Panc1 (cell line): ENCODE measurements at regions not wholly inside any gene's neighbourhood (a gene's known extent, or its start where the extent isn't known, plus 50 kb on each side); places are given as distances from the start of the nearest gene placed in this dataset.

Experiments
- ATAC-seq: fragments of 200-7000 bp; cut with Tn5 transposase; 2 replicates; pipeline ENCODE4 v1.9.1; 2020; ENCODE audit warnings: mild to moderate bottlenecking, moderate library complexity
- BruUV-seq: library from RNA; stranded (reverse); fragments of 400-500 nt; replicated peaks from 2 replicates; lab custom pipeline; 2021; lab: Mats Ljungman, UMichigan
- CTCF ChIA-PET: fragments of 300-600 bp; sonication (Branson Sonifier 250); formaldehyde crosslinking; loops from one replicate; lab custom pipeline; 2022; ENCODE audit warnings: antibody characterized with exemption; lab: Charles Lee
- POLR2A ChIA-PET: fragments of 300-600 bp; sonication (Branson Sonifier 250); formaldehyde crosslinking; loops from one replicate; lab custom pipeline; 2022; ENCODE audit warnings: antibody characterized with exemption; lab: Charles Lee
- DNase-seq: peaks from one replicate; pipeline ENCODE4 v3.0.0-alpha.2; 2010; ENCODE audit warnings: low read depth, low spot score
- H3K27ac ChIP-seq: 2 replicates; pipeline ENCODE4 v1.5.1; 2011; ENCODE audit warnings: mild to moderate bottlenecking, low read length, inconsistent platforms
- H3K27me3 ChIP-seq: fragments of 200-500 bp; sonication (Bioruptor generic); 2 replicates; pipeline ENCODE4 v1.6.0; 2014; ENCODE audit warnings: low read length, inconsistent platforms; ENCODE audit not compliant: control insufficient read depth, insufficient read depth
- H3K36me3 ChIP-seq: fragments of 200-500 bp; sonication (Bioruptor generic); 2 replicates; pipeline ENCODE4 v1.5.1; 2014; ENCODE audit warnings: inconsistent platforms, mild to moderate bottlenecking, low read length, moderate library complexity; ENCODE audit not compliant: control insufficient read depth, insufficient read depth
- H3K4me1 ChIP-seq: 2 replicates; pipeline ENCODE4 v1.5.1; 2011; ENCODE audit warnings: inconsistent platforms, mild to moderate bottlenecking, low read length, moderate library complexity; ENCODE audit not compliant: control insufficient read depth, insufficient read depth
- H3K4me3 ChIP-seq, 2 experiments: 2 replicates each; pipeline ENCODE4 v1.5.1; 2011 to 2012; ENCODE audit warnings: low read depth in 2 of 2, low read length in 2 of 2, mild to moderate bottlenecking in 2 of 2, inconsistent platforms in 1 of 2, moderate library complexity in 1 of 2
- H3K9me3 ChIP-seq: fragments of 200-500 bp; sonication (Bioruptor generic); 2 replicates; pipeline ENCODE4 v1.5.1; 2014; ENCODE audit warnings: low read depth, mild to moderate bottlenecking, inconsistent platforms, low read length, moderate library complexity; ENCODE audit not compliant: control insufficient read depth, insufficient read depth
- POLR2AphosphoS5 ChIP-seq: IDR thresholded peaks from 2 replicates; pipeline ENCODE4 v1.6.1; 2012; ENCODE audit warnings: mild to moderate bottlenecking, low read depth, low read length, moderate library complexity
- SIN3A ChIP-seq: IDR thresholded peaks from 2 replicates; pipeline ENCODE4 v1.6.1; 2012; ENCODE audit warnings: low read depth, mild to moderate bottlenecking, low read length, moderate library complexity, borderline replicate concordance; ENCODE audit not compliant: insufficient read depth
- TCF7L2 ChIP-seq: IDR thresholded peaks from 2 replicates; pipeline ENCODE4 v1.6.1; 2011; ENCODE audit warnings: mild to moderate bottlenecking, low read depth, low read length, inconsistent platforms
- in situ Hi-C: cut with HindIII; loops from 2 replicates; pipeline ENCODE4 v1.10.0; 2016; ENCODE audit warnings: low sequenced_read_pairs, low pct_unique_long_range_greater_than_20kb
- intact Hi-C: fragments of 100-400 bp; cut with micrococcal nuclease; formaldehyde crosslinking; loops from one replicate; pipeline ENCODE4 v1.10.0; 2022; ENCODE audit not compliant: unreplicated experiment
- TF ChIP-seq, protein P1 (sequence below): fragments of 450-650 bp; IDR thresholded peaks from 2 replicates; pipeline ENCODE4 v1.5.1; 2017; ENCODE audit warnings: mild to moderate bottlenecking
- TF ChIP-seq, protein P2 (sequence below), 2 experiments: IDR thresholded peaks; 2 replicates each; pipeline ENCODE4 v1.6.1; 2011 to 2012; ENCODE audit warnings: low read depth in 2 of 2, control low read depth in 1 of 2, low read length in 1 of 2, mild to moderate bottlenecking in 1 of 2, moderate library complexity in 1 of 2; ENCODE audit not compliant: insufficient read depth in 1 of 2

DNA sequence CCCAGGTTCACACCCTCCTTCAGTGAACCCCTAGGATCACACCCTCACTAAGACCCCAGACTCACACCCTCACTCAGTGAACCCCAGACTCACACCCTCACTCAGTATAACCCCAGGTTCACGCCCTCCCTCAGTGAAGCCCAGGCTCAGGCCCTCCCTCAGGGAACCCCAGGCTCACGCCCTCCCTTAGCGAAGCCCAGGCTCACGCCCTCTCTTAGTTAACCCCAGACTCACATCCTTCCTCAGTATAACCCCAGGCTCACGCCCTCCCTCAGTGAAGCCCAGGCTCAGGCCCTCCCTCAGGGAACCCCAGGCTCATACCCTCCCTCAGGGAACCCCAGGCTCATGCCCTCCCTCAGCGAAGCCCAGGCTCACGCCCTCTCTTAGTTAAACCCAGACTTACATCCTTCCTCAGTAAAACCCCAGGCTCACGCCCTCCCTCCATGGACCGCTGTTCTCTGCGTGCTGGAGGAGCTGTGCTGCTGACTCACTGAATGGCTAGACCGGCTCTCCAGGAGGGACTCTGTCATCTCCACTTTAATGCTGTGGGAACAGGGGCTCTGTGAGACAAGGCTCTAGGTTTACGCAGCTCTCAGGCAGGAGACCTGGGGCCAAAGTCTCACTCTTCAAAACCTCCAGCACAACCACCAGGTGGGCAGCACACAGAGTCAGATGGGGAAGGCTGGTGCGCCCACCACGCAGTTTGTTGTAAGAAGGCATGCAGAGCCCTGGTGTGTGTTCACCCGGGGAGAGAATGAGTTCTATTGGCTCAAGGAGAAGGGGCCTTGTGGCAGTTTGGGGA lies 506.9 kb upstream of the MYT1L start:
- ATAC-seq (no peak), DNase-seq (no peak)
- Histone ChIP-seq H3K9me3 (no peaks in the 10 kb centered on the region), H3K27me3 (peaks cover 7% of the 10 kb centered on the region; the same call in 1 of the 2 replicates), H3K36me3 (no peaks in the 10 kb centered on the region), H3K4me3 (no peak overlapping the region), H3K4me1 (no peaks in the 10 kb centered on the region), H3K27ac (no peak overlapping the region)
- intact Hi-C loops (no loop called here), in situ Hi-C loops (no loop called here)
- ChIA-PET CTCF (no interaction called here), POLR2A (no interaction called here)
- no TSS peak for BruUV-seq
- no peak for TF ChIP-seq SIN3A
- TF ChIP-seq, protein P1, sequence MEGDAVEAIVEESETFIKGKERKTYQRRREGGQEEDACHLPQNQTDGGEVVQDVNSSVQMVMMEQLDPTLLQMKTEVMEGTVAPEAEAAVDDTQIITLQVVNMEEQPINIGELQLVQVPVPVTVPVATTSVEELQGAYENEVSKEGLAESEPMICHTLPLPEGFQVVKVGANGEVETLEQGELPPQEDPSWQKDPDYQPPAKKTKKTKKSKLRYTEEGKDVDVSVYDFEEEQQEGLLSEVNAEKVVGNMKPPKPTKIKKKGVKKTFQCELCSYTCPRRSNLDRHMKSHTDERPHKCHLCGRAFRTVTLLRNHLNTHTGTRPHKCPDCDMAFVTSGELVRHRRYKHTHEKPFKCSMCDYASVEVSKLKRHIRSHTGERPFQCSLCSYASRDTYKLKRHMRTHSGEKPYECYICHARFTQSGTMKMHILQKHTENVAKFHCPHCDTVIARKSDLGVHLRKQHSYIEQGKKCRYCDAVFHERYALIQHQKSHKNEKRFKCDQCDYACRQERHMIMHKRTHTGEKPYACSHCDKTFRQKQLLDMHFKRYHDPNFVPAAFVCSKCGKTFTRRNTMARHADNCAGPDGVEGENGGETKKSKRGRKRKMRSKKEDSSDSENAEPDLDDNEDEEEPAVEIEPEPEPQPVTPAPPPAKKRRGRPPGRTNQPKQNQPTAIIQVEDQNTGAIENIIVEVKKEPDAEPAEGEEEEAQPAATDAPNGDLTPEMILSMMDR = no peak
- TF ChIP-seq, protein P2, sequence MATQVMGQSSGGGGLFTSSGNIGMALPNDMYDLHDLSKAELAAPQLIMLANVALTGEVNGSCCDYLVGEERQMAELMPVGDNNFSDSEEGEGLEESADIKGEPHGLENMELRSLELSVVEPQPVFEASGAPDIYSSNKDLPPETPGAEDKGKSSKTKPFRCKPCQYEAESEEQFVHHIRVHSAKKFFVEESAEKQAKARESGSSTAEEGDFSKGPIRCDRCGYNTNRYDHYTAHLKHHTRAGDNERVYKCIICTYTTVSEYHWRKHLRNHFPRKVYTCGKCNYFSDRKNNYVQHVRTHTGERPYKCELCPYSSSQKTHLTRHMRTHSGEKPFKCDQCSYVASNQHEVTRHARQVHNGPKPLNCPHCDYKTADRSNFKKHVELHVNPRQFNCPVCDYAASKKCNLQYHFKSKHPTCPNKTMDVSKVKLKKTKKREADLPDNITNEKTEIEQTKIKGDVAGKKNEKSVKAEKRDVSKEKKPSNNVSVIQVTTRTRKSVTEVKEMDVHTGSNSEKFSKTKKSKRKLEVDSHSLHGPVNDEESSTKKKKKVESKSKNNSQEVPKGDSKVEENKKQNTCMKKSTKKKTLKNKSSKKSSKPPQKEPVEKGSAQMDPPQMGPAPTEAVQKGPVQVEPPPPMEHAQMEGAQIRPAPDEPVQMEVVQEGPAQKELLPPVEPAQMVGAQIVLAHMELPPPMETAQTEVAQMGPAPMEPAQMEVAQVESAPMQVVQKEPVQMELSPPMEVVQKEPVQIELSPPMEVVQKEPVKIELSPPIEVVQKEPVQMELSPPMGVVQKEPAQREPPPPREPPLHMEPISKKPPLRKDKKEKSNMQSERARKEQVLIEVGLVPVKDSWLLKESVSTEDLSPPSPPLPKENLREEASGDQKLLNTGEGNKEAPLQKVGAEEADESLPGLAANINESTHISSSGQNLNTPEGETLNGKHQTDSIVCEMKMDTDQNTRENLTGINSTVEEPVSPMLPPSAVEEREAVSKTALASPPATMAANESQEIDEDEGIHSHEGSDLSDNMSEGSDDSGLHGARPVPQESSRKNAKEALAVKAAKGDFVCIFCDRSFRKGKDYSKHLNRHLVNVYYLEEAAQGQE (IDR thresholded peaks at IDR 0.05; ENCODE audit: insufficient read depth in 1 of 2, low read depth in 2 of 2, low read length in 1 of 2) = no peak
- no peak for TF ChIP-seq TCF7L2
- TF ChIP-seq POLR2AphosphoS5 = no peak

DNA sequence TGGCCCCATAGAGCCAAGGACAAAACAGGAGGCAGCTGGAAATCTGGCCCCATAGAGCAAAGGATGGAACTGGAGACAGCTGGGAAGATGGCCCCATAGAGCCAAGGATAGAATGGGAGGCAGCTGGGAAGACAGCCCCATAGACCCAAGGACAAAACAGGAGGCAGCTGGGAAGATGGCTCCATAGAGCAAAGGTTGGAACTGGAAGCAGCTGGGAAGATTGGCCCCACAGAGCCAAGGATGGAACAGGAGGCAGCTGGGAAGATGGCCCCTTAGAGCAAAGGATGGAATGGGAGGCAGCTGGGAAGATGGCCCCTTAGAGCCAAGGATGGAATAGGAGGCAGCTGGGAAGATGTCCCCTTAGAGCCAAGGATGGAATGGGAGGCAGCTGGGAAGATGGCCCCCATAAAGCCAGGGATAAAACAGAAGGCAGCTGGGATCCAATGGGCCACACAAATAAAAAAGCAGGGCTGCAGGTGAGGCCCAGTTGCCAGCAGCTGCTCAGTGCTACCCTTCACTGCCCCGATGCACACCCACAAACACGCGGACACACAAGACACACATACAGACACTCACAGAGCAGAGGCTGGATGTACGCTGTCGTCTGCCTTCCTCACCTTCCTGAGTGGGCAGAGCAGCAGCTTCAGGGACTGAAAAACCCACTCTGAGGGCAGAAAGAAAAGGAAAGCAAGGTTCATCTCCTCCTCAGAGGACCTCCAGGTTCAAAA lies 505.4 kb upstream of the MYT1L start:
- BruUV-seq = no TSS peak
- POLR2A ChIA-PET = no interaction called here
- Histone ChIP-seq H3K4me1 (no peaks in the 10 kb centered on the region), H3K4me3 (no peak overlapping the region), H3K27me3 (peaks cover 7% of the 10 kb centered on the region; the same call in 1 of the 2 replicates), H3K27ac (no peak overlapping the region), H3K36me3 (no peaks in the 10 kb centered on the region), H3K9me3 (no peaks in the 10 kb centered on the region)
- ATAC-seq (no peak), DNase-seq (no peak)
- intact Hi-C loops (no loop called here), in situ Hi-C loops (no loop called here)
- CTCF ChIA-PET = no interaction called here
- TF ChIP-seq, protein P1 = no peak
- TF ChIP-seq, protein P2 (IDR thresholded peaks at IDR 0.05; ENCODE audit: insufficient read depth in 1 of 2, low read depth in 2 of 2, low read length in 1 of 2) = no peak
- no peak for TF ChIP-seq TCF7L2
- TF ChIP-seq POLR2AphosphoS5 = no peak
